ENCODE measurements at regions not wholly inside any gene's neighbourhood (a gene's known extent, or its start where the extent isn't known, plus 50 kb on each side); places are given as distances from the start of the nearest gene placed in this dataset.
"Not testable (repeated sequence)": the region's sequence is repeated elsewhere in the genome, so short reads cannot be mapped to it uniquely, and the experiment has no call there.

DNA sequence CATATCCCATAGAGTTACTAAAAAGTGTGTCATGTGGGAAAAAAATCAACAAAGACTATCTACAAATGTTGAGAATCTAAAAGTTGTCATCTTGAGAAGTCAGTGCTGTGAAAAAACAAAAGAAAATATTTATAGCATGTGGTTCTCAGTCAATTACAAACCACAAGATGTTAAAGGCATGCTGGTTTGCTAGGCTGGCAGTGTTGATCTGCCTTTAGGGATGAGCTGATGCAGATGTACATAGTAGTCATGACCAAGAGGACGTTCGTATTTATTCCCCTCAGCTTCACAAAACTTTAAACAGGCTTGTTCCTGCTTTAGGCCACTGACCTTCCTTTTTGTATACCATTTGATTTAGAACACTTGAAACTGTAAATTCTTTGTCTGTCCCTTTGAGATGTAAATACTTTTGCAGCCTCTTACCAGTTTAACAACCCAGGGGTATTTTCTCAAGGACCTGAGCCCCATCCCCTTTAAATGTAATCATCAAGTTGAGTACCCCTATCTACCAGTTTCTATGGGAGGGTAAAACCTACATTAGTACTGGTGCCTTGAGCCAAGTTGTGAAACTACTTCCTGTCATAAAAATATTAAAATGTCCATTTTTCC lies 446.6 kb downstream of the KCNJ18 start:
- no peak for DNase-seq

DNA sequence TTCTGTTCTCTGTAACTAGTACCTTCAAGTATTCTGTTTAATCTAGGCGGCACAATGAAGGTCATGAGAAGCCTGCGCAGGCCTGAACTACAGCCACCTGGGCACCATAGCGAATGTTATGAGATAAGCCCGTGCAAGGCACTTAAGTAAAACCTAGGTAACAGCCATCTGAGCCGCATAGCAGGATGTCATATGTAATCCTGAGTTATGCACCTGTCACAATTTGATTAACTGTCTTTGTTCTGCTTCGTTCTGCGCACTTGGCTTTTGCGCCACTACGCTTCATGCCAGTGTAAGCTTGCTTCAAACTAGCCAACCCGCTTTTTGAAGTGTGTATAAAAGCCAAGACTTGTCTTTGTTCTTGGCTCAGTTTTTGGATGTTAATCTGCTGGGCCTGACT lies 449.8 kb downstream of the KCNJ18 start:
- no peak for DNase-seq

DNA sequence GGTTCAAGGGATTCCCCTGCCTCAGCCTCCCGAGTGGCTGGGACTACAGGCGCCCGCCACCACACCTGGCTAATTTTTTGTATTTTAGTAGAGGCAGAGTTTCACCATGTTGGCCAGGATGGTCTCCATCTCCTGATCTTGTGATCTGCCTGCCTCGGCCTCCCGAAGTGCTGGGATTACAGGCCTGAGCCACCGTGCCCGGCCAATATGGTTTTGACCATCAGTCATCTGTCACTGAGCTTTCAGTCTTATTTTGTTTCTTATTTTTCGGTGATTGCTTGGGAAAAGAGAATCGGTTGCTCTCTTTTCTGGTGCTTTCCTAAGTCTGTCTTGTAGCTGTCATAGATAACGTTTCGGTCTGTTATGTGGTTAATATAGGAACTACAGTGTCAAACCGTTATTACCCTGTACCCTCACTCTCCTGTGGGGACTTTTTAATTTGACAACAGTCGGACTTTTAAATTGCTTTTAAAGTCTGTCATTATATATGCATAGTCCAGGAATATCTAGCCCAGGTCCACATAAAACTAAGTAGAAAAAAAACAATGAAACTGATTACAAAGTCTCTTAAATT lies 453.4 kb downstream of the KCNJ18 start:
- no peak for DNase-seq

GRCh38 chr17:22158364-22158763 lies 466.0 kb downstream of the KCNJ18 start:
- DNase-seq, result no peak

GRCh38 chr17:22161376-22161775 lies 469.1 kb downstream of the KCNJ18 start:
- DNase-seq, result no peak

GRCh38 chr17:22171631-22172030 lies 479.3 kb downstream of the KCNJ18 start:
- DNase-seq, result no peak

- no peak for DNase-seq
Measured at GRCh38 chr17:22193113-22193512, 500.8 kb downstream of the KCNJ18 start.

DNA sequence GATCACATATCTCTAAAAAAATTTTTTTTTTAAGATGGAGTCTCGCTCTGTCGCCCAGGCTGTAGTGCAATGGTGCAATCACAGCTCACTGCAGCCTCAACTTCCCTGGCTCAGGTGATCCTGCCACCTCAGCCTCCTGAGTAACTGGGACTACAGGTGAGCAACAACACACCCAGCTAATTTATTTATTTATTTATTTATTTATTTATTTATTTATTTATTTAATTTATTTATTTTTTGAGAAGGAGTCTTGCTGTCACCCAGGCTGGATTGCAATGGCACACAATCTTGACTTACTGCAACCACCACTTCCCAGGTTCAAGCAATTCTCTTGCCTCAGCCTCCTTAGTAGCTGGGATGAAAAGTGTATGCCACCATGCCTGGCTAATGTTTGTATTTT lies 507.9 kb downstream of the KCNJ18 start:
- DNase-seq, result not testable (repeated sequence)

DNA sequence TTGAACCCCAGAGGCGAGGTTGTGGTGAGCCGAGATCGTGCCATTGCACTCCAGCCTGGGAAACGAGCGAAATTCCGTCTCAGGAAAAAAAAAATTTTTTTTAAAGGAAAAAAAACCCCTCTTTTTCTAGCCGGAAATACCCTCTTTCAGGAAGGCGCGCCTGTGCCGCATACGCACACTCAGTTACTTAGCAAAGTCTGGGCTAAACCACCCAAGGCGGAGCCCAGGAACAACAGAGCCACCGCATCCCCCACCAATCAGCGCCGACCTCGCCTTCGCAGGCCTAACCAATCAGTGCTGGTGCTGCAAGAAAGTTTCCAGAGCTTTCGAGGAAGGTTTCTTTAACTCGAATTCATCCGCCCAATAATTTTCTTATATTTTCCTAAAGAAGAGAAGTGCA lies 510.4 kb downstream of the KCNJ18 start:
- no peak for DNase-seq

GRCh38 chr17:22203208-22203715 lies 510.9 kb downstream of the KCNJ18 start:
- no peak for DNase-seq

DNA sequence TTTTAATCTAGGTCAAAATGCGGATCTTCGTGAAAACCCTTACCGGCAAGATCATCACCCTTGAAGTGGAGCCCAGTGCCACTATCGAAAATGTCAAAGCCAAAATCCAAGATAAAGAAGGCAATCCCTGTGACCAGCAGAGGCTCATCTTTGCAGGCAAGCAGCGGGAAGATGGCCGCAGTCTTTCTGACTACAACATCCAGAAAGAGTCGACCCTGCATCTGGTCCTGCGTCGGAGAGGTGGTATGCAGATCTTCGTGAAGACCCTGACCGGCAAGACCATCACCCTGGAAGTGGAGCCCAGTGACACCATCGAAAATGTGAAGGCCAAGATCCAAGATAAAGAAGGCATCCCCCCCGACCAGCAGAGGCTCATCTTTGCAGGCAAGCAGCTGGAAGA lies 511.8 kb downstream of the KCNJ18 start:
- DNase-seq, result not testable (repeated sequence)

GRCh38 chr17:22210212-22210611 lies 517.9 kb downstream of the KCNJ18 start:
- DNase-seq, result not testable (repeated sequence)

DNA sequence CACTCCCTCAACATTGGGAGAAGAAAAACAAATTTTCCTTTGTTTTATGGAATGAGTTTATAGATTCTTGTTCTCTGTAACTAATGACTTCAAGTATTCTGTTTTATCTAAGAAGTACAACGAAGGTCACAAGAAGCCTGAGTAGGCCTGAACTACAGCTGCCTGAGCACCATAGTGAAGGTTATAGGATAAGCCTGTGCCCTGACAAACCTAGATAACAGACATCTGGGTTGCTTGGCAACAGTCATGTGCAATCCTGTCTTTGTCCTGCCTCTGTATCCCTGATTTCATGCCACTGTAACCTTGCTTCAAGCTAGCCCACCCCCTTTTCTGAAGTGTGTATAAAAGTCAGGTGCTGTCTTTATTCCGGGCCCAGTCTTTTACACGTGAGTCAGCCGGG lies 520.8 kb downstream of the KCNJ18 start:
- DNase-seq, result not testable (repeated sequence)

DNA sequence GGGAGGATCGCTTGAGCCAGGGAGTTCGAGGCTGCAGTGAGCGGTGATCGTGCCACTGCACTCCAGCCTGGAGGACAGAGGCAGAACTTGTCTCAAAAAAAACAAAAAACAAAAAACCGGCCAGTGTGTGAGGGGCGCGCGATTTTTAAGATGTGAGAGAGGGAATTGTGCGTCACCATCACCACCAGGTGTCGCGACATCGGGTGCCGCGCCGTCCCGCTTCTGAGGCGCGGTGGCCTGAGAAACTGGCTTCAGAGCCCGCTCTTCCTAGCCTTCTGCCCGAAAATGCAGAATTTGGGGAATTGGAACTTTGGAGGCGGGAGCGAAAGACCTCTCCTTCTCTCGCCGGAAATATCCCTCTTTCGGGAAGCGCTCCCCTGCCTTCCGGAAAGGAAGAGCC lies 524.8 kb downstream of the KCNJ18 start:
- DNase-seq, result no peak

GRCh38 chr17:22221344-22221743 lies 529.0 kb downstream of the KCNJ18 start:
- DNase-seq, result no peak

GRCh38 chr17:22226477-22226876 lies 534.2 kb downstream of the KCNJ18 start:
- not testable (repeated sequence) for DNase-seq

DNA sequence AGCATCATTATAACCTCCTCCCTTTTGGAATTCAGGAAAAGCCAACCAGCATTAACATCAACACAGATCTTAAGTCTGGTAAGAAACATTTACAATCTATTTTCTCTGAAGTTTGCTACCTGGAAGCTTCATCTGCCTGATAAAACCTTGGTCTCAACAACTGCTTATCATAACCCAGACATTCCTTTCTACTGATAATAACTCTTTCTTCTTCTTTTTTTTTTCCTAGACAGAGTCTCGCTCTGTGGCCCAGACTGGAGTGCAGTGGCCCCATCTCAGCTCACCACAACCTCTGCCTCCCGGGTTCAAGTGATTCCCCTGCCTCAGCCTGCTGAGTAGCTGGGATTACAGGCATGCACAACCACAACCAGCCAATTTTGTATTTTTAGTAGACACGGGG lies 534.6 kb downstream of the KCNJ18 start:
- DNase-seq, result not testable (repeated sequence)

GRCh38 chr17:22227699-22228553 lies 535.6 kb downstream of the KCNJ18 start:
- DNase-seq, result not testable (repeated sequence)

DNA sequence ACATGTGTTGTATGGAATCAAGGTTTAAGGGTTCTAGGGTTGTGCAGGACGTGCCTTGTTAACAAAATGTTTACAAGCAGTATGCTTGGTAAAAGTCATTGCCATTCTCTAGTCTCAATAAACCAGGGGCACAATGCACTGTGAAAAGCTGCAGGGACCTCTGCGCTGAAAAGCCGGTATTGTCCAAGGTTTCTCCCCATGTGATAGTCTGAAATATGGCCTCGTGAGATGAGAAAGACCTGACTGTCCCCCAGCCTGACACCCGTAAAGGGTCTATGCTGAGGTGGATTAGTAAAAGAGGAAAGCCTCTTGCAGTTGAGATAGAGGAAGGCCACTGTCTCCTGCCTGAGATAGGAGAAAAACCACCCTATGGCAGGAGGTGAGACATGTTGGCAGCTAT lies 537.5 kb downstream of the KCNJ18 start:
- DNase-seq, result not testable (repeated sequence)

GRCh38 chr17:22233382-22233781 lies 541.1 kb downstream of the KCNJ18 start:
- DNase-seq, result no peak

GRCh38 chr17:22242472-22242871 lies 550.1 kb downstream of the KCNJ18 start:
- no peak for DNase-seq

- DNase-seq, result no peak
Measured at GRCh38 chr17:22251498-22251897, 559.2 kb downstream of the KCNJ18 start.

DNA sequence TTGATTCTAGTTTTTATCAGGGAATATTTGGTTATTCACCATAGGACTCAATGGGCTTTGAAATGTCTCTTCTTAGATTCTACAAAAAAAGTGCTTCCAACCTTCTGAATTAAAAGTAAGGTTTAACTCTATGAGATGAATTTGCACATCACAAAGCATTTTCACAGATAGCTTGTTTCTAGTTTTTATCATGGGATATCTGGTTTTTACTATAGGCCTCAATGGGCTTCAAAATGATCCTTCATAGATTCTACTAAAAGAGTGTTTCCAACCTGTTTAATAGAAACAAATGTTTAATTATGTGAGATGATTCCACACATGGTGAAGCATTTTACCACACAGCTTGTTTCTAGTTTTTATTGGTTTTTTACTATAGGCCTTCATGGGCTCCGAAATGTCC lies 560.7 kb downstream of the KCNJ18 start:
- no peak for DNase-seq

DNA sequence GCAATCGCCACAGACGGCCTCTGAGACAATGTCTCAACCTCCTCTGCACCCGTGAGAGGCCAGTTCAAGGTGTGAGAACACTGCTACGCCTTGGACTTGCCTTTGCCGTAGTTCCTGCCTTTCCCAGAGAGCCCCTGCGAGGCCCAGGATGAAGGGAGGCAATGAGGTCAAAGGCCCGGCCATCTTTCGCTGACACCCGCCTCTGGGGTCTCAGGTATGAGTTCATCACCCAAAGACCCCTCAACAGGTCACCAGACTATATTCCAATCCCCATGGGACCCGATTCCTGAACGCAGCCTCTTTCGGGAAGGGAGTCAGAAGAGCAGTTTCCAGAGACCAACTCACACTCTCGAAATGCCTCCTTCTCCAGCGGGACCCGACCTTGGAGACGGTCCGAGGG lies 573.5 kb downstream of the KCNJ18 start:
- no peak for DNase-seq
